Suppressor macrophage (primary cell): ENCODE measurements at regions not wholly inside any gene's neighbourhood (a gene's known extent, or its start where the extent isn't known, plus 50 kb on each side); places are given as distances from the start of the nearest gene placed in this dataset.

ENCODE experiments used
- DNase-seq, 4 experiments: peaks; one replicate each; pipeline ENCODE4 v3.0.0-alpha.2; 2020 to 2022

DNA sequence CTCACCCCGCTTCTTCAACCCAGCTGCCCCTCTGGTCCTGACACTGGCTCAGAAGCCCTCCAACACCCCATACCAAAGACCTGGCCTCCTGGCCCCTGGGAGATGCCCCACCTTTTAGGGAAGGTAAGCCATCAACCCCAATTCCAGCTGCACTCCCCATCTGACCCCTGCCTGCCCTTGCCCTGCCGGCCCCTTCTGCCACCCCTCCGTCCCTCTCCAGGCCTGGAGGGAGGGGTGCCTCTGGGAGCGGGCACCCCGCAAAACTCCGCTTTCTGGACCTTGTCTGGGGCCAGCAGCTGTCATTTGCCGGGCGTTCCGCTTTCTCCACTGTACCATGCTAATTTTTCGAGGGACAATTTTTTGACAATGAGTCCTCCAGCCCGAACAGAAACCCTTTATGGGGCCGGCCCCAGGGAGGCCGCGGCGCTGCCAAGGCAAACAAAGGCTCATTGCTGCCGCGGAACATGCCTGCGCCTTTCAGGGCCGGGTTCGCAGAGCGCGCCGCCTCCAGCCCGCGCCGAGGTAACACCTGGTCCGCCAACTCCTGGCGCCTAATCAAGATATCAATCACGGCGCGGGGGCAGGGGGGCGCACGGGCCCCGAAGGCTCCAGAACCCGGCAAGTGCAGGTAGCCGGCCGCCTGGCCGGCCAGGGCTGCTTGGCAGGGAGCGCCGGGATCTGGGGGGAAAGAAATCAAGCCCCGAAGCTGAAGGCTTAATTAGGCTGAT lies 96.0 kb downstream of the INHBB start:
- DNase-seq, result no peak

- DNase-seq, result no peak
These were observed 96.6 kb downstream of the INHBB start for GRCh38 chr2:120442541-120442922.

DNA sequence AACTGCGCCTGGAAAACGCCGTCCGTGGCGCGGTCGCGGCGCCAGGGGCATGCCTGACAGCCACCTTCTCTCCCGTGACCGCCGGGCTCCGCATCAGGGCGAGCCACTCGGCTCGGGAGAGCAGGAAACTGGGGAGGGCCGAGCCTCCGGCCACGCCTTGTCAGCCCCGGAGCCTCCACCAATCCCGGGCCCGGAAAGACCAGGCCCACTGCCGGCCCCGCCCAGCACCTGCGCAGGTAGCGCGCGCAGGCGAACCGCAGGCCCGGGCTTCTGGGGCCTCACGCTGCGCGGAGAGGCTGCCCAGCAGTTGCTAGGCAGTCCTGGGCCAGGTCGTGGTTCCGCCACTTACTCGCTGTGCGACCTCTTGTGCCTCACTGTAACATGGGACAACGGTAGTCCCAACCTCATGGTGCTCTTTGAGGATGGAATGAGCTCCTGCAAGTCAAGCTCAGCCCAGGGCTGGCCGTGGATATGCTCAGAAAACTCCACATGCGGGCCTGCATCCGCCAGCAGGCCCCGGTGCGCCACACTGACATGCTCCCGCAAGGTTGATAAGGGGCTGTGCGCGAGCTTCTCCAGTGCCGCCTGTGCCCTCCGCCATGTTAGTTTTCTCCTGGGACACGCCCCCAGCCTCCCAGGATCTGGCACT lies 97.1 kb downstream of the INHBB start:
- no peak for DNase-seq

GRCh38 chr2:120443946-120444345 lies 98.0 kb downstream of the INHBB start:
- no peak for DNase-seq

DNA sequence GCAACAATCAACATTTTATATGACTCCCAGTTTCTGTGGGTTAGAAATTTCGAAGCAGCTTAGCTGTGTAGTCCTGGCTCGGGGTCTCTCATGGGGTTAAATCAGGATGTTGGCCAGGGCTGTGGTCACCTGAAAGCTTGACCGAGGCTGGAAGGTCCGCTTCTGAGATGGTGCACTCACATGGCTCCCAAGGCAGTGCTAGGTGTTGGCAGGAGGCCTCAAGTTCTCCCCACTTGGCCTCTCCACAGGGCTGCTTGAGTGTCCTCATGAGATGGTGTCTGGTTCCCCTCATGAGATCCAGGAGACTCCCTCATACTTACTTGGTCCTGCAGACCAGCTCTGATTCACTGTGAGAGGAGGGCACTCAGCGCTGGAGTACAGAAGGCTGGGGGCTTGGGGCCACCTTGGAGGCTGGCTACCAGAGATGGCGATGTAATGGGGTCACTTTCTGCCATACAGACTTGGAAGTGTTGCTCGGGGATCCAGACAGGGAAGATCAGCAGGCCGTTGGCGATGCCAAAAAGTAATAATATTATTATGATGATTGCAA lies 98.8 kb downstream of the INHBB start:
- DNase-seq, result no peak

DNA sequence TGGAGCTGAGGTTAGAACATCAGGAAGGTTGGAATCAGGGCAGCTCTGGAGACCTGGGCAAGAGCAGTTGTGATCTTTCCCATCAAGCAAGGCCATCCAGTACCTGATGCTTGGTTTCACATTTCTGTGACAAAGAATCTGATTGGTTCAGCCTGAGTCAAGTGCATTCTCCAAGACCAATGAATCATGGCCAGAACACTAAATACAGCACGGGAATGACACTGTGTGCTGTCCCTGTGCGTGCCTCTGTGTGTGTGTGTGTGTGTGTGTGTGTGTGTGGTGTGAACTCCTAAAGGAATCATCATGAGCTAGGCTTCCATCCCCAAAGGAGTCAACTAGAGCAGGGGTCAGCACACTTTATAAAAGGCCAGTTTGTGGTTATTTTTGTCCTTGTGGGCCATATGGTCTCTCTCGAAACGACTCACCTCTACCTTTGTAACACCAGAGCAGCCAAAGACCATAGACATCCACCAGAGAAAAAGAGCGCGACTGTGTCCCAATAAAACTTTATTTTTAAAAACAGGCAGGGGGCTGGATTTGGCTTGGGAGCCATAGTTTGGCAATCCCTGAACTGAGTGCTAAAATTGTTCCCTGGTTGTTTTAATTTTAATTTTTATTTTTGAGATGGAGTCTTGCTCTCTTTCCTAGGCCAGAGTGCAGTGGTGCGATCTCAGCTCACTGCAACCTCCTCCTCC lies 99.7 kb downstream of the INHBB start:
- DNase-seq, result no peak

- no peak for DNase-seq
These were observed 100.5 kb downstream of the INHBB start for GRCh38 chr2:120446236-120447126.

DNA sequence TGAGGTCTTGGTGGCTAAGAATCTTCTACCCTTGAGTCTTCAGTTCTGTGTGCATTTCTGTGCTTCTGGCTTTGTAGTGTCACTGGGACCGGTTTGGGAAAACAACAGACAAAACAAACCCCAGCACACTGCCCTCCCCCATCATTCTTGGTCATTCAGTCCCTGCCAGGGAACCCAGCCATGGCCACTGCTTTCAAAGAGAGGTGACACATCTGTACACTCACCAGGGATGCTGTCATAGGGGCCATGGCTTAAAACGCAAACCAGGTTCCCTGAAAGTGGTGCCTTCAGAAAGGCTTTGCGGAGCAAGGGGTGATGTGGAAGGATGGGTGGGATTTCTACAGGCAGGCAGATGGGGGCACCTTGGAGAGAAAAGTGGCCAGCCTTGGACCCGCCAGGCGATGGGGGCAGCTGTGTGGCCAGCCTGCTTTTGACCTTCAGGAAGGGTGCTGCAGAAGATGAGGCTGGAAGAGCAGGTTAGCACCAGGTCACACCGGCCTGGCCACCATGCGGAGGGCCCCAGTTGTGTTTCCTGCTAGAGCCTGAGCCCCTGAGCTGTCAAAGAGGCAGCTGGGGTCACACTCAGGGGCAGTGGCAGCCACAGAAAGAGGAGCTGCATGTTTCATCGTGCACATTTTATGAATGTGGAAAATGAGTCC lies 101.3 kb downstream of the INHBB start:
- no peak for DNase-seq

DNA sequence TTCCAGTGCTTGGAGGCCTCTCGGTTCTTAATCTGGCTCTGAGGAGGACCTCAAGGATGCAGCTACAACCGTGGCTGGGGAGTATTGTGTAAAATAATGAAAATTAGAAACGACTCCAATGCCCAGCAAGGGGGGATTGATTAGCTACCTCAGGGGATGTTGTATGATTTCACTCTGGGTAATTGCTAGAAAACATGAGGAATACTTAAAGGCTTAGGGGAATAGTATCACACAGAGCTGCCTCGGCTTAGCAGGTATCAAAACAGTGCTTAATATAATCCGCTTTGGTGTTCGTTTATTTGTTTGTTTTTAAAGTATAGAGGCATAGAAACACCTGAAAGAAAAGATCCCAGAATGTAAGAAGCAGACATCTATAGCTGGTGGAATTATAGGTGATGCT lies 102.5 kb downstream of the INHBB start:
- no peak for DNase-seq

GRCh38 chr2:120448961-120449810 lies 103.2 kb downstream of the INHBB start:
- DNase-seq, result no peak

DNA sequence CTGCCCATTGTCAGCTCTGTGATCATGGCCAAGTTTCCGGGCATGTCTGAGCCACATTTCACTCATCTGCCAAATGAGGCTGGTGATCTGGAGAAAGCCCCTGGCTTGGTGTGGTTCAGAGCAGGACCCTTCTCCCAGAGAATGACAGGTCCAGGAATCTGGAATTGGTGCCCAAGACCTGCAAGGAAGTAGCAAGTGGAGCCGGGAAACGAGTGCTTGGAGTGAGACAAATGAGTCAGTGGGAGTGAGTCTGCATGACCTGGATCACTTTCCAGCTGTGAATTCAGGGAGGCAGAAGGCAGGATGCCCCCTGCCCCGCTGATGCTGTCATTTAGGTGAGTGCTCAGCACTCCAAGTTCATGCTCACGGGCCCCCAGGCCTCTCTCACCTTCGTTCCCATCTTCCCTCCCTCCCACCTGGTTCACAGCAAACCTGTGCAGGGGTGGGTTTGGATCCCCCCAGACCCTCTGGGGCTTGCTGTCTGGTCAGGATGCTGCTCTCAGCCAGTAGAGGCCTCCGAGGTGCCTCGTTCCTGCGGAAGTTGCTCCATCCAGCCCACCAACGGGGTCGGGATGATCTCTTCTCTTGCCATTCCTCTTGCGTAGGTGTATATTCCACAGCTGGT lies 104.4 kb downstream of the INHBB start:
- DNase-seq, result no peak

DNA sequence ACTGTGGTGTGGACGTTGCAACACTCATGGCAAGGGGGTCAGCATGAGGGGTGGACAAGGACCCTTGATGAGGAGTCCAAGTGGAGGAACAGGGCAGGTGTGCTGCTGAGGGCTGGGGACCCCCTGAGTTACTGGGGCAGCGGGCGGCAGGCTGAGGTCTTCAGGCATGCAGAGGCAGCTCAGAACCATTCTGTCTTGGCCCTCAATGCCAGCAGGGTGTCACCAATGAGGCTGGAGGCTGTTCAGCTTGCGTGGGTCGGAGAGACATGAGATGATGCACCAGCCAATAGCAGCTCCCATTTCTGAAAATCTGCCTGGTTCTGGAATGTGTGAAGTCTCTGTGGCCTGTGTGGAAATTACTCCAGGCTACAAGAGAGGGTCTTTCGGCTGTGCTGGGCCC lies 105.4 kb downstream of the INHBB start:
- no peak for DNase-seq

GRCh38 chr2:120452131-120452530 lies 106.2 kb downstream of the INHBB start:
- DNase-seq, result no peak

- no peak for DNase-seq
These were observed 107.2 kb downstream of the INHBB start for GRCh38 chr2:120452945-120453634.

- no peak for DNase-seq
These were observed 107.7 kb downstream of the INHBB start for GRCh38 chr2:120453635-120453998.

- DNase-seq, result no peak
These were observed 108.9 kb downstream of the INHBB start for GRCh38 chr2:120454654-120455385.

DNA sequence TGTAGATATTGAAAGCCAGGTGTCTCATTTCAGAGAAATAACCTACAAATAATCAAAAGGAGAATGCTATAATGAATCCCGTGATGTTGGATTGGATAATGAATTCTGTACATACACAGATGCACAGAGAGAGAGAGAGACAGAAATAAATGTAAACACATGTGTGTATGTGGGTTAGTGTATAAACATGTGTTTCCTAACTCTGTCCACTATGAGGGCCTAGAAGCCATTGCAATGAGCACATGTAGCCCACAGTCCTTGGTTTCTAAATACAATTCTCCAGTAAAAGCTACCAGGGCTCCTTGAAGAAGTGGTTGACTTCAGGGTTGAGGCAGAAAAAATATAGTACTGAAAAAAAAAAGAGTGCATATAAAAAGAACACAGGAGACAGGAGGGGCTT lies 109.5 kb downstream of the INHBB start:
- no peak for DNase-seq

DNA sequence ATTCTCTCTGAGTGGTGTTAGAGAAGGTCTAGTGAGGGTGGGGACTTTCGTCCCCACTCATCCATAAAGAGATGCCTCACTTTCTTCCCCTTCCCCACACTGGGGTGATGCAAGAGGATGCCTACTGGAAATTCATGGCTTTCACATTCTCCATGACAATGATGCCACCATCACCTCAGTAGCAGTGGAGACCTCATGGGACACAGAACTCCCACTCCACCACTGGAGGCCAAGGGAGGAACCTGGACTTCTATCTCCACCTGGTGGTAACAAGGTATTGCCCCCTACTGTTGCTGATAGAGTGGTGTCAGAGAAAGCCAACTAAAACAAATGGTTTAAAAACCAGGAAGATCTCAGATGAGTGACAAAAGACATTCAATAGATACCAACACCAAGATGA lies 110.9 kb downstream of the INHBB start:
- no peak for DNase-seq

DNA sequence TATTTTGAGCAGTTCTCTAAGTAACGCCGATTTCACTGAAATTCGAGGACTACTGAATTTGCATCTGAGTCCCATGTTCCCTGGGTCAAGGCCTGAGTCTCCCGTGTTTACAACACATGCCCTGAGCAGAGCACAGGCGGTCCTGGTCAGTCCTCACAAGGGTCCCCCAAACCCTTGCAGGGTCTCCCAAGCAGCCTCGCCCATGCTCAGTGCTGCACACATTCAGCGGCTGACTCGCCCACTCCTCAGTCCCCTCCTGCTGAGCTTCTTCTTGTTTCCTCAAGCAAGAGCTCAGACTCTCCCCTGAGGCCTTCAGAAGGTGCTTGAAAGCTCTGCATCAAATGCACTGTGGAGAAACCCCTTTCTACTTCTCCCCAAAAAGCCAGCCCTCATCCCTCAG lies 114.6 kb downstream of the INHBB start:
- no peak for DNase-seq
